ENCODE measurements at regions not wholly inside any gene's neighbourhood (a gene's known extent, or its start where the extent isn't known, plus 50 kb on each side); places are given as distances from the start of the nearest gene placed in this dataset.
"Not testable (repeated sequence)": the region's sequence is repeated elsewhere in the genome, so short reads cannot be mapped to it uniquely, and the experiment has no call there.

DNA sequence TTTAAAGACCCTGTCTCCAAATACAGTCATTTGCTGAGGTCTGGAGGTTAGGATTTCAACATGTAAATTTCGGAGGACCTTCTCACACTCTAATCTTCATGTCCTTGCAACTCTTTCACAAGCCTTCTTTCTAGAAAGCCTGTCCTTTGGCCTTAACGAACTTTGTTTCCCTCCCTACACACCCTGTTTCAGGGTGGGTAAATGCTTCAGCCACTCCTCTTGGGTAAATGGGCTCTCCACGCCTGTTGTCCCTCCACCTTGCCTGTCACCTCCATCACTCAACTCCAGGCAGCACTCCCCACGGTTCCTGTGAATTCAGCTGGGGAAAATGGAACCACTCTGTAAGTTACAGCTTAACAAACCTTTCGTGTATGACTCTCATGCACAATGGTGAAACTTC is 84.0 kb upstream of the COG2 start:
- DNase-seq (ENCODE audit: low read depth), result no peak

DNA sequence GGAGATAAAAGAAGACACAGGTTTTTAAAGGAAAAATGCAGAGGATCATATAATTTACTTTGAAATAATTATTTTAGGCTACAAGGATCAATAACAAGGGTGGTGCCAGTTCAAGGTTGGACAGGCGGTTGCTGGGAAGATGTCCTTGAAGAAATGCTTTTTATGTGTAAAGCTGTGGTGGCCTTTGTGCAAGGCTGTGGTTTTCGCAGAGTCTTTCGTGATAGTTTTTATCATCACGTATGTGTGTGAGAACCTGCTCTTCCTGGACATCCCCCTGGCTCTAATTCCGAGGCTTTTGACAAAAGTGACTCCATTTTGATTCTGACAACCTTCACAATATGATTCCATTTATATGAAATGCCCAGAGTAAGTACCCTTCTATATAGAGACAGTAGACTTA is 85.8 kb upstream of the COG2 start:
- DNase-seq (ENCODE audit: low read depth), result no peak

DNA sequence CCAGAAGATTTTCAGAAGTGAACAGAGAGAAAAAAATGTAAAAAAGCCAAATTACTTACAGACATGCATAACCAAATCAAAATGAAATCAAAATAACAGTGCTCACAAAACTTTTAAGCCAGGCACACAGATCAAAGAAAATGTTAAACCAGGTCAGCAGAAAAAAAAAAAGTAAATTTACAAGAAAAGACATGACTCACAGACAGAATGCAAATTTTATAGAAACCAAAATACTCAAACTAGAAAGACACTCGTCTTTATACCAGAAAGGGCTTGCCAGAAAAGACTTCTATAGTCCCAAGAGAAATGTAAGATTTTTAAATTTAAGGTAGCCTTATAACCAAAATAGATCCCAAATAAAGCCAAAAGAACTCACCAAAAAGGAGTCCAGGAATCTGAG is 86.5 kb upstream of the COG2 start:
- no peak for DNase-seq (ENCODE audit: low read depth)

DNA sequence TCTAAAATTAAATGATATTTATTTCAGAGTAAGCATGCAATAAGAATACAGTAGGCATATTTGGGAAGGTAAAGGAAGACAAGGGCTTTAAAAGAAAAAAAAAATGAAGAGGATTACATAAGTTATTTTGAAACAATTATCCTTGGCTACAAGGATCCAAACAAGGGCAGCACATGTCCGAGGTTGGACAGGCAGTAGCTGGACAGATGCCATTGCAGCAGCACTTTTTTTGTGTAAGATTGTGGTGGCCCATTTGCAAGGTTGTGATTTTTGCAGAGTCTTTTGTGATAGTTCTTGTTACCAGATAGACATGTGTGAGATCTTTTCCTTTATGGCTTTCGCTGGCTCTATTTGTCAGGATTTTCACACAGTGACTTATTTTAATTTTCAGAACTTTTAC is 89.4 kb upstream of the COG2 start:
- no peak for DNase-seq (ENCODE audit: low read depth)

DNA sequence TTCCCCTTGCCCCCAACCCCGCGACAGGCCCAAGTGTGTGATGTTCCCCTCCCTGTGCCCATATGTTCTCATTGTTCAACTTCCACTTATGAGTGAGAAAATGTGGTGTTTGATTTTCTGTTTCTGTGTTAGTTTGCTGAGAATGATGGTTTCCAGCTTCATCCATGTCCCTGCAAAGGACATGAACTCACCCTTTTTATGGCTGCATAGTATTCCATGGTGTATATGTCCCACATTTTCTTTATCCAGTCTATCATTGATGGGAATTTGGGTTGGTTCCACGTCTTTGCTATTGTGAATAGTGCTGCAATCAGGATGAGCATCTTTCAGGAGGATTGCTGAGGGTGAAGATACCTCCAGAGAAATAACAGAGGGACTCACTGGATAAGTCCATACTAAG is 91.3 kb upstream of the COG2 start:
- DNase-seq (ENCODE audit: low read depth), result not testable (repeated sequence)

DNA sequence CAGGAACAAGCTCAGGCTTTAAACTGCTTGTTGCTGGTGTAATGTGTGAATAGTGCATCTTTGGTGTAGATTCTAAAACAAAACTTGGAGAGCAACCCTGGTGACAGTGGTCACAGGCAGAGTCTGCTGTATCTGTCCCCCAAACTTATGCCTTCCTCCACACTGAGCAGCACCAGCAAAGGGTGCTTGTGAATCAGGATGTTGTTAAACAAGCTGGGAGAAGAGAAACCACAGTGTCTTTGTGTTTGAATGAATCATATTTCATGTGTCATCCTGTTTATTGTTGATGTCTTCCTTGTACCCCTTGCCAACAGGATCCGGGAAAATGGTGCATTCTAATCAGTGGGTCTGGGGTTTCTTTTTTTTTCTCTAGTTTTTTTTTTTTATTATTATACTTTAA is 91.9 kb upstream of the COG2 start:
- peak; percentile 18 for DNase-seq (ENCODE audit: low read depth)

DNA sequence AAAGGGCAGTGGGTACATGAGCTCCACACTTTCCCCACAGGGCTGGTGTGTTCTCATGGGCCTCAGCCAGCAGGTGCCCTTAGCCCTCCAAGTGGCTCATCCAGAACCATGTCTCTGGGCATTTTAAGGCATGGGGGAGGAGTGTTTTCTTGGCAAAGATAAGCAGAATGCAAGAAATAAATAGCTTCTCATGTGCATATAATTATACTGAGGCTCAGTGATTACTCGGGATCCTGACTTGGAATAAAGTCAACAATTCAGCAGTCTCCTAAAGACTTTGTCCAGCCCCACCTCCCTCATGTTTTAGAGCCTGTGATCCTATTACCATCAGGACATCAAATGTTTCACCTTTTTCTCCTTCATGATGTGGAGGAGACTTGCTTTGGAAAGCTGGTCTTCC is 92.7 kb upstream of the COG2 start:
- DNase-seq (ENCODE audit: low read depth), result no peak

DNA sequence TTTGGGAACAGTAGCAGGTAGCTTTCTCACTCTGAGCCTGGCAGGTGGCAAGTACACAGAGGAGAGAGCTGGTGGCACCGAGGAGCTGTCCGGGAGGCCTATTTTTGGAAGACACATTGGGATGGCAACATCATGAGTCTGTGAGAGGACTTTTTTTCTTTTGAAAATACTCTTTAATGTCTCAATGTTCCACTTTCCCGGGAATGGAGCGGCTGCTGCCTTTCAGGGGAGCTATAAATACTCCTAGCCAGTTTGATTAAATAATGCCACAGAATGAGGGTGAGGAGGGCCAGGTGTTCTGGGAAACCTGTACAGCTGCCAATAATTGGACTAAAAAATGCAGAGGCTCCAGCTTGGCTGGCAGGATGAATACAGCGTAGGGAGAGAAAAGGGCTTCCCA is 93.3 kb upstream of the COG2 start:
- no peak for DNase-seq (ENCODE audit: low read depth)

DNA sequence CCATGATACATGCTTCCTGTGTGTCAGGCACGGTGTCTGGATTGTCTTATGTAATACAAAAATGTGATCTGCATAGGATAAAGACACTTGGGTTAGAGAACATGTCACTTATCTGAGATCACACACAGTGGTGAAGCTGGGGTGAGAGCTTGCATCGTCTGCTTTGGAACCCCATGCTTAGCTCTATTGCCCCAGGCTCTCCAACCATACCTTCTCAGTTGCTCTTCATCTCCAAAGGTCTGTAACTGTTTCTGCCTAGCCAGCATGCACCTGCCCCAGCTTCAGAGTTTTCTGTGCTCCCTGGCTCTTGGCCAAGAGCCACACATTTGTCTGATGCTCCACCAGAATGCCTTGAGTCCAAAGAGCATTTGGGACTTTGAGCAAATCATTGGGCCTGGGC is 93.9 kb upstream of the COG2 start:
- DNase-seq (ENCODE audit: low read depth), result no peak

DNA sequence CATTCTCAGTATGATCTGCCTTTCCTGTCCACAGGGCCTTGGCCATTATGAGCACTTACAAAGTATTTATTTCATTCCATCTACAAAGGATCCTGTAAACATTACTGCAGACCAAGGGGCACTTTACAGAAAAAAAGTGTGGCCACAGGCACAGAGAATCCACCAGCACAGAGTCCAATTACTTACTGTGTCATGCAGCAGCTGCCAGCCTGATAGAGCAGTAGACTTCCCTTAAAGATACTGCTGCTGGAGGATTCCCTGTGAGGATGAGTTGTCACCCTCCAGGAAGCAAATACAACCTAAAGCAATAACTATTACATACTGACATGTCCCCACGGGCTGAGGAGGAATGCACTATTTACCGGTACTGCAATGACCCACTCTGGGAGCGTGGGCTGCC is 97.1 kb upstream of the COG2 start:
- DNase-seq (ENCODE audit: low read depth), result no peak

DNA sequence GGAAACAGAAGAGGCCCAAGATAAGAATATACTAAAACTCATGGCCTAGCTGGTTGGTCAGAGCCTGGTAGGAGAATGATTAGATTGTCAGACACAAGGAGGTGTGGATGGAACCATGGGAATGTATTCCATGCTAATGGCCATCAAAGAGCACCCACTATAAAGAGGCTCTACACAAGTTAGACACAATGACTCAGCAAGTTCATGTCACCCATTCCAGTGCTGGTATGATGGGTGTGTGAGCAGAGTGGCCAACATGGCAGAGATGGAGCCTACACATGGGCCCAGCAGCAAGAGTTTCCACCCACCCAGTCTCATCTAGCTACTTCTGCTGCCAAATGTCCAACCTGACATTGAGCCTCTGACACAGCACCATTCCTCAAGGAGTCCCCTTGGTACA is 97.5 kb upstream of the COG2 start:
- DNase-seq (ENCODE audit: low read depth), result no peak

DNA sequence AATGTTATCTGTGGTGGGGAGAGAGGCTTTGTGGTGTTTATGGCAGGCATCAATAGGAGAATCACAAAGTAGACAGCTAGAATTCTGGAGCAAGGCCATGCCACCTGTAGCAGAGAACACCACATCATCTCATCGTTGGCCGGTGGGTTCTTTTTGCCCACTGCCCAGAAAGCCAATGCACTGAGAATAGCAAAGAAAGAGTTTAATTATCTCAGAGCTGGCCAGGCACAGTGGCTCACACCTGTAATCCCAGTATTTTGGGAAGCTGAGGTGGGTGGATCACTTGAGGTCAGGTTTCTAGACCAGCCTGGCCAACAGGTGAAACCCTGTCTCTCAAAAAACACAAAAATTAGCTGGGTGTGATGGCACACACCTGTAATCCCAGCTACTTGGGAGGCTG is 99.2 kb upstream of the COG2 start:
- no peak for DNase-seq (ENCODE audit: low read depth)

DNA sequence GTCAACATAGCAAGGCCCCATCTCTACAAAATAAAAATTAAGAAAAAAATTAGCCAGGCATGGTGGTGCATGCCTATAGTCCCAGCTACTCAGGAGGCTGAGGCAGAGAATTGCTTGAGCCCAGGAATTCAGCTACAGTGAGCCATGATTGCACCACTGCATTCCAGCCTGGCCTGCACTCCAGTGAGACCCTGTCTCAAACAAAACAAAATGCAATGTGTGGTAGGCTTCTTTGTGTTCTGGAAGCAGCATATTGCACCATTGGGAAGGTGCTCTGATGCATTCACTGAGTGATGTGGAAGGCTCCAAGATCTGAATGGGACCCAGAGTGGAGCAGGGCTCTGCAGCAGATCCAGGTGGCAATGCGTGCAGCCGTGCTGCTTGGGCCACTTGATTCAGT is 99.6 kb upstream of the COG2 start:
- no peak for DNase-seq (ENCODE audit: low read depth)

DNA sequence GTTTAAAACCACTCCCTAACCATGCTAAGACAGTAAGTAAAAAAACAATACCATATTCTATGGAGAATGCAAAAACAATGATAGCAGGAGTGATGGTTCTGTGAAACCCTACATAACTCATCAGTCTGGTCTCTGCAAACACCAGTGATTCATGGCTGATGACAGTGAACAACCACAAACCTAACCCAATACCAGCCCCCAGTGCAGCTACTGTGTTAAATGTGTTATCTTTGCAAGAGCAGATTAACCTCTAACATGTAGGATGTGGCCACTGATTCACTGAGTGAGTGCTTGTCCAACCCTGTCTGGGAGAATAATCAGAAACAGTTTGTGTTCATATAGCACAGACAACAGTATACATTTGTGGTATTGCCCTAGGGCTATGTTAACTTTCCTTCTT is 100.2 kb upstream of the COG2 start:
- peak; percentile 28 for DNase-seq (ENCODE audit: low read depth)

DNA sequence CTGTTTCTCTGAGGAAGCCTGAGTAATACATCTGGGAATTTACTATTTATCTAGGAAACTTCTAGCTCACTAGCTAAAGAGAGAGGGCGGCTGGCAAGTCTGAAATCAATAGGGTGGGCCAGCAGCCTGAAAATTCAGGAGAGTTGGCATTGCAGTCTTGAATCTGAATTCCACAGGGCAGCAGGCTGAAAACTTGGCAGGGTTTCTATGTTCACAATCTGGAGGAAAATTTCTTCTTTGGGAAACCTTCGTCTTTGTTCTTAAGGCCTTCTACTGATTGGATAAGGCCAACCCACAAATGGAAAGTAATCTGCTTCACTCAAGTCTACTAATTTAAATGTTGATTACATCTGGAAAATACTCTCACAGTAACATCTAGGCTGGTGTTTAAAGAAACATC is 101.0 kb upstream of the COG2 start:
- no peak for DNase-seq (ENCODE audit: low read depth)

DNA sequence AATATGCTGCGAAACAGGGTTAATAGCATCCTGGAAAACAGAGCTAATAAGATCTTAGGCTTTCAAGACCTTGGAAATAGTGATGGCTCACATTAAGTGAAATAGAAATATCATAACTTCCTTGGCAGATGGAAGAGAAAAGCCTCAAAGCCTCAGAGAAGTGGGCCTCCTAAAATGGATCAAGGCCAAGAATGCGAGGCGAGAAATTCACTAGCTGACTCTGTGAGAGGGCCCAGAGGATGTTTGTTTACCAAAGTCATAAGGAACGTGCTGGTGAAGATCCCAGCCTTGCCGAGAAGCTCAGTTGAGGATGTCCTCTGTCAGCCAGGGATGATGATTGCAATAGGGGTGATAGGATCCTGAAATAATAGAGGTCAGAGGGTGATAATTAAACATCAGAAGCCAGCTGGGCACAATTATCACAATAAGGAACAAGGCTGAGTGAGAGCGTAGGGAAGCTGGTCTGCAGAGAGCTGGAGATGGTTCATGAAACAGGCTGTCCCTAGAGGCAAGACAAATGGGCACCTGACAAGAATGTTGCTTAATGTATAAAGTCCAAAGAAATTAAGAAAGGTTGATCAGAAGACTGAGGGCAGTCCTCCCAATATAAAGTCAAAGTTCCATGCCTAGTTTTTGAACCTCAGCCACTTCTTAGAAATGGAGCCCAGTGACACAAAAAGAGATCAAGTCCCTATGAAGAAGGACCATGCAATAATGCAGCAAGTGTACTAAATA is 101.7 kb upstream of the COG2 start:
- DNase-seq (ENCODE audit: low read depth), result no peak

DNA sequence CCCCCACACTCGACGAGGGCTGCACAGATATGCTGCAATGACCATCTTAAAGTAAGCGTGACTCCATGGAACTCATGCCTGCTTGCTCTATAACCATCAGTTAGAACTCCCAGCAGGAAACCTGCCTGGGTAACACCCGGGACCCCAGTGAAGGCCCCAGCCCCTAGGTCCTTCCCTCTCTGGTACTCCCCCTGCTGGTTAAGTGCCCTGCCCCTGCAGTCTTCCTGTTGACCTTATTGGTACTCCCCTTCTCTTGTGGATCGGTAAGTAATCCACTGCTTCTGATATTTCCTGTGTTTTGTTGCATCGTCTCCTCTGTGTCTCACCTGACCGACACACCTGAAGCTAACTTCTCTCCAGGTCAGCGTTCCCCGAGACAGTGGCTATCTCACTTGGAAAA is 104.8 kb upstream of the COG2 start:
- DNase-seq (ENCODE audit: low read depth), result no peak

DNA sequence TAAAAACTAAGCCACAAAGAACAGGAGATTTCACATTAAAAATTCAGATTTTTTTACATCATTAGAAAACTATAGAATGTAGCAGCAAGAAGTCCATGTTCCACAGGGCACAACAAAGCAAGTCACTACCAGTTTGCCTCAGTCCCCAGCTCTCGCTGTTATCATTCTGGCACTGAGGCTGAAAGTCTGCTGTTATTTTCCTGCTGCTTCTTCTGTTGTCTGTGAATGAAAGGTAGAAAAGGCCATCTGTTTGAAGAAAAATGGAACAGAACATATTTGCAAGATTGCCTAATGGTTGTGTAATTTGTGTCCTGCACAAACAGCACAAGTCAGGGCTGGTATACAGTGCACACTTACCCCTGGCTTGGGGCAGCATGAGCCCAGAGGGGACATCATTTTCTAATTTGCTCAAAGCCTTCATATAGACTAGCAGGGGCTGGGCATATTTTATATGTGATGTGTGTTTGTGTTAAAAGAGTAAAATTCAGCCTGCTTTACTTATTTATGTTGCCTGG is 105.6 kb upstream of the COG2 start:
- no peak for DNase-seq (ENCODE audit: low read depth)

DNA sequence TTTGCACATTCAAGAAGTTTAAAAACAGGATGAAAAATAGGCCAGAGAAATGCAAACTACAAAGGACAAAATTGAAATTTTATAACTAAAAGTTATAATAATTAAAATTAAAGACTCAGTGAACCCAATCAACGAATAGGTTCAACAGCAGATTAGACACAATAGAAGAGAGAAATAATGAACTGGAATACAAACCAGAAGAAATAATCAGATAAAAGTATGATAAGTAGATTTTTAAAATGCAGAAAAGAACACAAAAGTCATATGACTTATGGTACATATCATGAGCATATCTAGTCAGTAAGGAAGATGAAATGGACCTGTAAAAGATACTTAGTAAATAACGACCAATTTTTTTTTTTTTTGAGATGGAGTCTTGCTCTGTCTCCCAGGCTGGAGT is 108.1 kb upstream of the COG2 start:
- no peak for DNase-seq (ENCODE audit: low read depth)

DNA sequence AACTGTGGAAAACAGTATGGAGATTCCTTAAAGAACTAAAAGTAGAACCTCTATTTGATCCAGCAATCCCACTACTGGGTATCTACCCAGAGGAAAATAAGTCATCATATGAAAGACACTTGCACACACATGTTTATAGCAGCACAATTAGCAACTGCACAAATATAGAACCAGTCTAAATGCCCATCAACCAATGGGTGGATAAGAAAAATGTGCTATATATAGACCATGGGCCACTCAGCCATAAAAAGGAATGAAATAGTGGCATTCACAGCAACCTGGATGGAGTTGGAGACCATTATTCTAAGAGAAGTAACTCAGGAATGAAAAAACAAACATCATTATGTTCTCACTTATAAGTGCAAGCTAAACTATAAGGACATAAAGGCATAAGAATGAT is 105.0 kb upstream of the PGBD5 start:
- no peak for DNase-seq (ENCODE audit: low read depth)

DNA sequence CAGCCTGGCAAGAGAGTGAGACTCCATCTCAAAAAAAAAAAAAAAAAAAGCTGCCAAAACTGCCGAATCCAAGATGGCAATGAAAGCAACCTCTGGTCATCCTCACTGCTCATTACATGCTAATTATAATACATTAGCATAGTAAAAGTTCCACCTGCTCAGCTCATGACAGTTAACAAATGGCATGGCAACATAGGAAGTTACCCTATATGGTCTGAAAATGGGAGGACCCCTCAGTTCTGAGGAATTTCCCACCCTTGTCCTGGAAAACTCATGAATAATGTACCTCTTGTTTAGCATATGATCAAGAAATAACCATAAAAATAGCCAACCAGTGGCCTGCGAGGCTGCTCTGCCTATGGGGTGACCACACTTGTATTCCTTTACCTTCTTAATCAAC is 93.1 kb upstream of the PGBD5 start:
- DNase-seq (ENCODE audit: low read depth), result no peak

DNA sequence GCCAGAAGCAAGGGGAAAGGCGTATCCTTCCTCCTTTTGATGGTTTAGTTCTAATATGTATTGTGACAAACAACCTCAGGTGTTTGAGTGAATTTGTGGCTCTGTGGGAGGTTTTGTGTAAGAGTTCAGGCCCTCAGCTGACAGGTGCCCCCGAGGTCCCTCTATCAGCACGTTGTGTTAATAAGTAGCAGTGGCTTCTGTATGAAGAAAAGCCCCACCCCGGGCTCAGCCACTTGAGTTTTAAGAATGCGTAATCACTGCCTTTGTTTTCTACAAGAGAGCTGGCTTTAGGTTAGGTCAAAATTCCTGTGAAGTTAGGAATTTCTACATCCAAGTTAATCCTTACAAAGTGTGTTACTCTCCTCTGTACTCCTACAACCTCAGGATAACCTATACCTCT is 92.4 kb upstream of the PGBD5 start:
- DNase-seq (ENCODE audit: low read depth), result no peak

DNA sequence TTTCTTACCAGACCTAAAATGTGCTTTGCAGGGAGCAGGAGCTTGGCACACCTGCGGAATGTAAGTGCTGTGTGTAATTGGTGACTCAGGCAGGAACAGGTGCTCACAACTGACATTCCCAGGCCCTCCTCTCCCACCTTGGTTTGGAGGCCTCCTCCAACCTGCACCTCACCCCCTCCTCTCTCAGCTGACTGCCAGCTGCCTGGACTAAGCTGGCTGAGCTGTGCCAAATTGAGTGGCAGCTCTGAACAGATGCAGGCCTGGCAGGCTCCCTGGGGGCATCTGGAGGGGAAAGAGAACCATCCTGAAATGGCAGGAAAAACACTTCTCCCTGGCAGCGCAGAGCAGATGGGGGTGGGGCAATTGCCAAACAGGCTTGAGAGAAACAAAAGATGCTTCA is 91.7 kb upstream of the PGBD5 start:
- peak; percentile 9 for DNase-seq (ENCODE audit: low read depth)

DNA sequence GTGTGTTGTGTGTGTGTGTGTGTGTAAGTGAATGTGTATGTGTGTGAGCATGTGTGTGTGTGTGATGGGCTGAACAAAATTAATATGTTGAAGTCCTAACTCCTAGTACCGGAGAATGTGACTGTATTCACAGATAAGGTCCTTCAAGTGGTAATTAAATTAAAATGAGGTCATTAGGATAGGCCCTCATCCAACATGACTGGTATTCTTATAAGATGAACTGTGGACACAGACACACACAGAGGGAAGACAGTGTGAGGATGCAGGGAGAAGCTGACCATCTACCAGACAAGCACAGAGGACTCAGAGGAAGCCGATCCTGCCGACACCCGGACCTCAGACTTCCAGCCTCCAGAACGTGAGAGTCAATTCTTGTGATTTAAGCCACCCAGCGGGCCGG is 91.2 kb upstream of the PGBD5 start:
- no peak for DNase-seq (ENCODE audit: low read depth)

All from LHCN-M2 (cell line).